GM19328 (cell line): ENCODE measurements at regions not wholly inside any gene's neighbourhood (a gene's known extent, or its start where the extent isn't known, plus 50 kb on each side); places are given as distances from the start of the nearest gene placed in this dataset.

ENCODE experiments used
- ATAC-seq: cut with Tn5 transposase; IDR thresholded peaks from one replicate; pipeline ENCODE4 v1.9.1; 2021; ENCODE audit warnings: mild to moderate bottlenecking, moderate library complexity; ENCODE audit not compliant: unreplicated experiment

DNA sequence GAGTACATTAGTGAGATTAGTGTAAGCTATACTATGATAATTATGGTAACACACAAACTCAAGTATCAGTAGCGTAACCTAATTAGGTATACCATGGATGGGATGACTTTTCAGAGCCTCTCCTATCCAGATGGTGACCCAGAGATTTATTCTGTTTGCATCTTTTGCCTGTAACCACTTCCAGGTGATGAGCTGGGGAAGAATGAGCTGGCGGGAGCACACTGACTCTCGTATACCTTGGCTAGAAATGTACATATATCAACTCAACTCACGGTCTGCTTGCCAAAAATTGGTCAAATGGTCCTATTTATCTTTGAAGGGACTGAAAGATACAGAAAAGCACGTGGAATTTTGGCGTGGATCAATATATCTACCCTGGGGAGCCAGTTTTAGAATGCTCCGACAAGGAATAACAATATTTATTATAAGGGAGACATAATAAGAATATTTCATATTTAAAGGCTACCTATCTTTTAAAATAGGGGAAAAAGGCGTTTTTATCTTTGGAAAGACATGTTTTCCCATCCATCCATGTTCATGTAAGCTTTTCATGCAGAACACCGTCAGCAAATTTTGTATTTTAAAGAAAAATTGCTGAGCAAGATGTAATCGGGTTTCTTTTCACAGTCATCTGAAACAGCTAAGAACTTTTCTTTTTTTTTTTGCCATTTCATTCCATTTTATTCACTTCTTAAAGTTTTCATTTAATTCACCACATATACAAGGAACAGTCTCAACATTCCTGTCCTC lies 502.6 kb upstream of the CBLB start:
- no peak for ATAC-seq

DNA sequence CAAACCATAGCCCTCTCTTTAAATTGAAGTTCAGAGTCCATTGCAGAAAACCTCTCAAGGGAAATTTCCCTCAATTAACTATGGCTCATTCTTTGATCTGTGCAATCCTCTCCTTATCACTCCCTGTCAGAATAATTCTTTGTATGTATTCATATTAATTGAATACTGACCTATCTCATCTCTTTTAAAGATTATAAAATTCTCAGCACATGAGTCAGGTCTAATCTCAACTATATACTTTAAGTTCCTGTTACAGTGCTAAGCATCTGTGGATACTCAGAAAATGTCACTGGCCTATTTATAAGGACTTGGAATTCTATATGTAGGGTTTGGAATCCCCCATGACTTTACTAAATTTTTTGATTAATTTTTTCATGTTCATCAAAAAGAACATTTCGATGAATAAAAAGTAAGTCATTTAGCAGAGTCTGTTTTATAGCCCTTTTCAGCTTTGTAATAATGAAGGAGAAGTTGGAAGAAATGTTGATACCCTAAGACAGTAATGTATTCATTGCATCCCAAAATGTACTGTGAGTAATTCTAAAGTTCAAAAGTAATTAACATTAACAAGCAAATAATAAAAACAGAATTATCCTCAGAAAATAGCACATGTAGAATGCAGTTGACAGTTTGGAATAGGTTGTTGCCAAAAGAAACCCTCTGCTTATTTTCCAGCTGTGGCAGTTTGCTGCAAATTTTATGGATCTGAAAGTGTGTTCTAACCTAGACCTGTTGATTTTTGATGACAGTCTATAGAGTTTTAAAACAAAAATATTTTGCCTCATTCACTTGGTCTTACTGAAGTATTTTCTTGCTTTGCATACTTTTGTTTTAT lies 503.4 kb upstream of the CBLB start:
- no peak for ATAC-seq

DNA sequence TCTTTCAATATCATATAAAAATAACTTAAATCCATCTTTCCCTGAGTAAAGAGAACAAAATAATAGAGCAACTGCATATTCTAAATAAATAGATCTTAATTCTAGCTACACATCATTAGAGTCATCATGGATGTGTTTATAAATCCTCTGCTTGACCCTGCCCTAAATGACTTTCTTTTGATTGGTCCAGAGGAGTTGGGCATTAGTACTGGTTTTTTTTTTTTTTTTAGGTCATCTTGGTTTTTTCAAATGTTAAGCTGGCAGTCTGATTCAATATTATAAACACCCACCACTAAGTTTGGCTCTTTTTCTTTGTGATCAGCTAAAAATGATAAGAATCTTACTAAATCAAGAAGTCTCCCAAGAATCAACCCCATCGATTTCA lies 504.0 kb upstream of the CBLB start:
- no peak for ATAC-seq

DNA sequence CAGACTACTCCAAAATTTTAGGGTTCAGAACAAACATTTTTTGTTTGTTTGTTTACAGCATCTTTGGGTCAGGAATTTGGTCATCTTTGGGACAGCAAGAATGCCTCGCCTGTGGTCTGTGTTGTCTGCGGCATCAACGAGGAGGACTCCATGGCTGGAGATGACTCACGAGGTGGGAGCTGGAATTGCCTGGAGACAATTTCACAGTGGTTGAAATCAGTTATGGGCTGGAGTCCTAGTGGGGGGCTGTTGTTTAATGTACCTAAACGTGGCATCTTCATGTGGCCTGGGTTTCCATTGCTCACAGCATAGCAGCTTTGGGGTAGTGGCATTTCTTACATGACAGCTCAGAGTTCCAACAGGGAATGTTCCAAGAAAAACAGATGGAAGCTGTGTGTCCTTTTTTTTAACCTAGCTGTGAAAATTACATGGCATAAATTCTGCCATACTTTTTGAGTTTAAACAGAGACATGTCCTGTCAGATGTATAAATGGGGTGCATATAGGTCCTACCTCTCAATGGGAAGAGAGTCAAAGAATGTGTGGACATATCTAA lies 507.3 kb upstream of the CBLB start:
- ATAC-seq = no peak

DNA sequence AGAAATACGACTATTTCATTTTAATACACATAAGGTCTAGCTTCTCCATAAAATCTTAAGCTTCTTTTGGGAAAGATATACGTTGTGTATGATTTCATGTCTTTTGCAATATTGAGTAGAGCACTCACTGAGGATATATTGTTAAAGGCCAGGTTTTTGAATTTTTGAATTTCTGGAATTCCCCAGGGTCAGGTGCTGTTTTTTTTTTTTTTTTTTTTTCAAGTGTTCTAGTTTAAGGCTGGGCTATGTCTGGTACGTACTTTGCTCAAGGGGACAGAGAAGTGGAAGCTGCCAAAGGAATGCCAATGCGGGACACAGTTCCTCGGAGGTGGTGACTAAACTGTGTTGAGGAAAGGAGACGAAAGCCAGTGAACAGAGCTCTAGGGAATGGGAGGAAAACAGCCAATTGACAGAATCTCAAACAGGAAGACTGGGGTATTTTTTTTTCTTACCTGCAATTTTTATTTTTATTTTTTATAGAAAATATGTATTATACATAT lies 510.5 kb upstream of the CBLB start:
- no peak for ATAC-seq

DNA sequence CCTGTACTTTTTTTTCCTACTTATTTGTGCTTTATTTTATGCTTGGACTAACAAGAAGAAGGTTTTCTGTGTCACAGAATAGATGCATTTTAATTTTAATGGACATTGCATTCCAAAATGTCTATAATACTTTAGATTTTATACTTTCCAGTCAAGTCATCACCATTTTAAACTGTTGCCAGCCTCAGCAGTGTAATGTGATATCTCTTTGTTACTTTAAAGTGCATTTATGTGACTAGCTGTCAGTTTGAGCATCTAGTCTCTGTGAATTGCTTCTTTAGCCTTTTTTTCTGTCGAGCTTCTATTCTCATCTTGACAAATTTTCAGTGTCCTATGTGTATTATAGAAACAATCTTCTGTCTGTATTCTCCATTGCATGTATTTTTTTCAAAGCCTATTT lies 511.4 kb upstream of the CBLB start:
- no peak for ATAC-seq

DNA sequence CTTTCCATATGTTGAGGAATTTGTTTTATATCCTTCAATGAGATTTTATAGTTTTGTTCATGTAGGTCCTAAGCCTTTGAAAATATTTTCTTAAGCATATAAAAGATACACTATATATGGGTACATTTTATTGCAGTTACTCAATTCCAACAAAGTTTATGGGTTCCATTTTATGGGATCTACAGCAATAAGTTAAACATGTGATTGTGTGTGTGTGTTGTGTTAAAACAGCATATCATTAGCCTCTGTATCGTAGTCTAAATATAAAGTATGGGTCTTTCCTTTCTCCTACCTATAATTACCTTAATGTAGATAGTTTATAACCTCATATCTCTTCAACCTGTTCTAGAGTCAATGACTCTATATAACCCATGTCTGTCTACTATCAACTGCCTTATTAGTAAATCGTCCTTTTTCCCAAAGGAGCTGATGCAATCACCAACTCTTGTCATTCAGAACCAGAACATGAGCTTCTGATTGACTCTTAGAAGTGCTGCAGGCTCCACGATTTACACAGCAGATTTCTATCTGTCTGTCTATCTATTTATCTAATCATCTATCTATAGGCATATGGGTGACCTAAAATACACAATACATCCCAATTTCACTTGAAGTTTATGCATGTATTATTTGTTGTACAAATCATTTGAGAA lies 512.6 kb upstream of the CBLB start:
- no peak for ATAC-seq

DNA sequence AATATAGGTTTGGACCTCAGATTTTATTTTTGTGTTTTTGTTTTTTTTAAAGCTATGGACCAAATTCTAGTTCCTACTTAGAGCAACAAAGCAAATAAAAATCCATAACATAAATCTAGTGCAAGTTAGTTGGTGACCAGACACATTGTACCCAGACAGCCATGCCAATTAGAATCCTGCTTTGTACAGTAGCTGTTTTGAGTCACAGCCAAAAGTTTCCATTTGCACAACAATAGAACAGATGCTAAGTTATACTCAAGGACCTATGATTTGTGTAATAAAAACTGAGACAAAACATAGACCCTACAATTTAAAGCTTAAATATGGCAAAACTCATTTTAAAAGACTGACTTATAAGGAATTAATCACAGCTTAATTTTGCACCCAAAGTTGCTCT lies 513.1 kb upstream of the CBLB start:
- ATAC-seq = no peak

DNA sequence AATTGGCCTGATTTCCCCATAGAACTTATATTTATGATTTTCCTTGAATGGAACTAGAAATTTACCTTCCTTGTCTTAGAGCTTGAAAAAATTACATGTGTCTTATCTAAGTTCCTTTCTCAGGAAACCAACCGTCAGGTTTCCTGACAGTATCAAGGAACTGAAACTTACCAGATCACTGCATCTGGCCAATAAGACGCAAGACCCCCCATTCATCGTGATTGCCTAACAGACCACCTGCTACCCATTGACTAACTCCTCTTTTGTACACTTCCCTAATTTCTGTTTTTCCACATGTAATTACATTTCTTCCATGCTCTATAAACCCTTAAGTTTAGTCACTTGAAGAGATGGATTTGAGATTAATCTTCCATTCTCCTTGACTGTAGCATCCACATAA lies 517.2 kb upstream of the CBLB start:
- ATAC-seq = no peak

DNA sequence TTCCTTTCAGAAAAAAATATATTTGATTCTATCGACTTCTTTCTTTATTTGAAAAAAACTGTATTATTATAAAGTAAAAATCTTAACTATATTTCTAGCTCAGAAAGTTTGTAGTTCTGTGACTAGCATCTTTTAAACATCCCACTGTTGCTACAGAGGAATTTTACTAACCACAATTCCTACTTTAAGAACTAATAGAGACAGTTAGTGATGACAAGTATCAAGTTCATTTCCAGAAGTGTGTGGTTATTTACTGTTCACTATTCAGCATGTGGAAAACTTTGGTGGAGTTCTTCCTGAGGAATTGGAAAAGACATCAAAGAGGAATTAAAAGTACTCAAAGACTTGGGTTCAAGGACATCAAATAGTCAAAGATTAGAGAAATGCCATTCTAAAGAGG lies 524.1 kb upstream of the CBLB start:
- ATAC-seq = no peak

DNA sequence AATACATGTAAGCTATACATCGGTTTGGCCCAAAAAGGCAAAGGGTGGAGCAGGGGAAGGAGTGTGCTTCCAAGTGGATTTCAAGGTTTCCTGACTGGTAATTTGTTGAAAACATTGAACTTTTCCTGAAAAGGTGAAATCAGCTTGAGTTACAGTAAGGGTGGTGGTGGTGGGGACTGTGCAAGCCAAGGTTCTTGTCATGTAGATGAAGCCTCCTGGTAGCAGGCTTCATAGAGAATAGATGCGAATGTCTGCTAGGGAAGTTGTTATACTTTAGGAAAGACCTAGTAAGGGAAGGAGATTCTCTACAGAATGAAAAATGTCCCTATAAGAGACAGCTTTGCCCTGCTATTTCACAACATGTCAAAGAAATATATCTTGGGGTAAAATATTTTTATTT lies 528.2 kb upstream of the CBLB start:
- no peak for ATAC-seq

DNA sequence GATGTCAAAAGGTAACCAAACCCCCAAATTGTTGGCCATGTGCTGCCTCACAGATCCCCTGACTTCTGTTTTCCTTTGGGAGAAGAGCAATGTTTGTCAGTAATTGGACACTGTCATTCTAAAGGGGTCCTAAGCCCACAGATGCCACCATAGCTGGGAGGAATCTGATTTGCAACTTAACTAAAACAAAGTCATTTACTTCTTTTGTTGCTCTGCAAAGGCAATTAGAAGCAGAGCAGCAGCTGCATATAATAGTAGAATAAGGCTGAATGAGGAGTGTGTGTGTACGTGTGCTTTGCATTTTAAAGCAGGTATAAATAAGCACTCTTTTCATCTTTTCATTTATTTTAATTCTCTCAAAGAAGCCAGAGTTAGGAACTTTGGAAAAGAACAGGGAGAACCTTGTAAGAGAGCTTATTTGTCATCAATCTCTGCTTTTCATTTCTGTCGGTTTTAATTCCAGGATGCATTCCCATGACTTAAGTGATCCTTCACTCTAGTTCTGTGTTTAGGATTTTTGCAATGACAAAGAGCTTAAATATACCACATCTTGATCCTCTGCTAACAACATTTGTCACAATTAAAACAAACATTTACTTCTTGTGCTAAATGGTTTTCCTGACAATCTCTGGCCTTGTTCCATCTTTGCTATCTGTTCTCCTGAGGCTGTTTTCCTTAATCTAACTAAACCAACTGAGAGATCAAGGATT lies 530.2 kb upstream of the CBLB start:
- no peak for ATAC-seq

DNA sequence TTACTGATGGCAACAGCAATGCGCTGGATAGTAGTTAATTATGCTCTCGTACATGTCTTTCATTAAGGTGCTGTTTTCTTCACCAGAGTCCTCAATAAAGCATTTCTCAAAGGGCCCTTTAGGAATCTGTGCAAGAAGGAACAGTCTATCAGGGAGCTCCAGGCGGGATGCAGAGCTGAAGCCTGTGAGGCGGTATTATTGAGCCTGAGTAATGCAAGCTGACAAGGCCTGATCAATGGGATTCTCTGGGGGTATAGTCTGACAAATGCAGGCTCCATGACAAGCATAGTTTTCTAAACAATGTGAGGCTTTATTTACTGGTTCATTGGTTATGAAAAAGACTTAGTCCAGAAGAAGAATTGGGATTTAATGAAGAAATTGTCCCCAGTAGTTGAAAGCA lies 530.9 kb upstream of the CBLB start:
- ATAC-seq = no peak

DNA sequence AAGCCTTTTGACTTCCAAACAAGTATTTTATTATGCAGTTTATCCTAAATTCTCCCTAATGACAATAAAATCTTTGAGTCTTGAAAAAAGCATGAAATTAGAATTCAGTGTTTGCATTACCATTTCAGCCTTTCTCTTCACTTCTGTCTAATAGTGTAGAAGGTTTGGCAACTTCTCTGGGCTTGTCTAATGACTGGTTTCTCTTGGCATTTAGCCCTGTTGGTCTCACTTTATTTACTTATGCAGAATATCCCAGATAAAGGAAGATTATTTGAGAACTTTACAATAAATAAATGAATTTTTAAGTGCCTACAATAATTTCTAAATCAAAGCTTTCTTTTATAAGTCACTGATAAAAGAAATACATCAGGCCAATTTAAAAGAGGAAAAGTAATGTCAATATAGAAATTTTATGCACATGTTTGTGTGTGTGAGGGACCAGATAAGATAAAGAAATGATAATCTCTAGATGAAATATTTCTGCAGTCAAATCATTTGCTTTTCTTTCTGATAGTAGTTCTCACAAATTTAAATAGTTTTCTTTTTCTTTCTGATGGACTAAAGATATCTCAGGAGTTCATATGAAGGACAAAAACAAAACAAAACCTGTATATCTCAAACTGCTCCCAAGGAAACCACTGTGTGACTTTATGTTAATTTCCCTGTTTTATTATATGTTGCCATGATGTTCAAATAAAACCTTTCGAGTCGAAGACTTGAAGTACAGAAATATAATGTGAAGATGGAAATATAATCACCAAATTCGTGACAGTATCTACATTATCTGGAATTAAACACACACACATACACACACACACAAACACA lies 533.1 kb upstream of the CBLB start:
- no peak for ATAC-seq

DNA sequence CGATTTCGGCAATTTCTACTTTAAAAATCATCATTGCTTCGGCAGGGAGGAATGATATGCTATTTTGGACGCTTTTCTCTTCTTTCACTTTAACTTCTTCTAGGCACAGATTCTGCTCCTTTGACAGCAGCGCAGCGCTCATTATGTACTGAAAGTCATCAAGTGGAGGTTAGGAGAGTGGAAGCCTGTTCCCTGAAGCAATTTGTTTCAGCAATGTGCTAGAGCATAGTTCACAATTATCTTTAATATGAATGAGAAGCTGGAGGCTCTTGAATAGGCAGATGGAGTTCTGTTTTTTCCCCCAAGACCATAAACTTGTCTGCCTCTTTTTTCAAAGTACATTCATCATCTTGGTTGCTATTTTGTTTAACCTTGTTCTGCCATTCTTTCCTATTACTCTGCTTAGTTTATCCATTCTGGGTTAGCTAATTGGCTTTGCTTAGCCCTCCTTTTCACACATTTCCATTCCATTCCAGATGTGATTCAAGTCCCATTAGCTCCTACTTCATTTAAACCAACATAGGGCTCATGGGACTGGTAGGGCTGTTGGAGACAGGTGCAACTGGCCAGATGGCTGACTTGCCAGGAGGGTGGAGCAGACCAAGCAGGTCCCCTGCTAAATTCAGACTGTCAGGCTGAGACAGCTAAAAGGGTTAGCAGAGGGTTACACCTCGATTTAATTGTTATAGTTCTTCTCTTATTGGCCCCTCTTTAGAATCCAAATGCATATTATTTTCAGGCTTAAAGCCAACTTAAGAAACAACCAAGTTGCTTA lies 534.7 kb upstream of the CBLB start:
- ATAC-seq = no peak

DNA sequence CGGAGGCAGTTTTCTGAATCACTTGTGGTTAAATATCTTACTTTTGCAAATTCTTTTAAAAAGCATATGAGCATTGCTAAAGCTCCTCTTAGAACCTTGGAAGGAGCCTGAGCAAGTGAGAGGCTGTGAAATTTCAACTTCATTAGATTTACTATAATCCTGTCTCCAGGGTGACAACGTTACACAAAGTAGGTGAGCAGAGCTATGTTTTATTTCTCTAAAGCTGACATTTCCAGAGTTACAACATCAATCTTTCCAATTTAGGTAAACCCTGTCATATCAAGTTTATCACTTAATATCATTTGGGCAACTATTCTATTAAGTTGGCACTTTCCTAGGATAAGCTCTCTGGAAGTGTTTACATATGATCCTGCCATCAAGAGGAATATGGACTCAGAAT lies 544.9 kb upstream of the CBLB start:
- no peak for ATAC-seq

DNA sequence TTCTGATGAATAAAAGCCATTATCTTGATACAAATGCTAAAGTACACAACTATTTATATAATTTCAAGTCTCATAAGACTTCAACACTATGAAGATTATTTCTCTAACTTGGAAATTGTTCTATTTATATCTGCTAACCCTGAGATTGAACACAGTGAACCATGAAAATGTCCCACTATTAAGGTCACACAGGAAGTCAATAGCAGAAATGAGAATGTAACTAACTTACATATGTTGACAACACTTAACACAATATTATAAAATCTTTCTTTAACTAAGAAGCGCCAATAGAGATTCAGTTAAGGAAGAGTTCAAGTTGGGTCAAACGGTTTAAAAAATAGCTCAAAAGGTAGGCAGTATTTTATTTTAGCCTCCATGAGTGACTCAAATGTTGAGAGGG lies 551.8 kb upstream of the CBLB start:
- ATAC-seq = no peak

DNA sequence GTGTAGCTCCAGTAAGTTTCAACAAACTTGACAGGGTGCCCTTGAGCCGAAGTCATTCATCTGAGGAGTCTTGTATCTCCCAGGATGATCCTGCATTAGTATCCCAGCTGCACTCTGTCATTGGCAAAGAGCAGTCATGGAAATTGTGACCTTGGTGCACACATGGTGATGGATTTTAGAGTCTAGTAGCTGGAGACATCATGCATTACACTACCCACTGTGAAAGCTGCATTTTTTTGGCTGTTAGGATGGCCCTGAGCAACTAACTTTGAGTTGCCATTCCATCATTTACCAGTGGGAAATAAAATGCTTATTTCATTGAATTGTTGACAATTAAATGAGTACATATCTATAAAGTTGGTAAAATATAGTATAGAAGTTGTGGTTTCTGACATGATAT lies 552.6 kb upstream of the CBLB start:
- no peak for ATAC-seq

DNA sequence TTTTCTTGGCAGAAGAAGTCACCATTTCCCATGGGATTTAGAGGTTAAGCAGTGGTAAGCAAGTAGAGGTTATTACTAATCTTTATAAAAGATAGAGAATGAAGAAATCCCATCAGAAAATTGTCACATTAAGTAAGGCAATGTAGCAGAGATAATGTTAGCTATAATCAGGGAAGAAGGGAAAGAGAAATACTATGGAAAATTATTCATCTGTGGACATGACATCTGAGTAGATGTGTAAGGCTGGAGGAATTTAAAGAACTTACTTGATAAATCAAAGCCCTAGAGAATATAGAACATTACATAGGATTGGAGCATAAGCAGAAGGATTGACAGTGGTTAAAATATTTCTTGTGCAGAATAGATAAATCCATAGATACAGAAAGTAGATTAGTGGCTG lies 553.1 kb upstream of the CBLB start:
- ATAC-seq = no peak
